ENCODE measurements at regions not wholly inside any gene's neighbourhood (a gene's known extent, or its start where the extent isn't known, plus 50 kb on each side); places are given as distances from the start of the nearest gene placed in this dataset.

GRCh38 chr3:117411971-117412370 is 702.4 kb downstream of the TUSC7 start:
- no peak for ATAC-seq
- TF ChIP-seq ESRRG (CRISPR knock-in tag; IDR thresholded peaks at IDR 0.05) (no peak), PPARA (CRISPR knock-in tag; IDR thresholded peaks at IDR 0.05; ENCODE audit: borderline replicate concordance) (no peak), ISL1 (CRISPR knock-in tag; IDR thresholded peaks at IDR 0.05) (no peak), TOX (CRISPR knock-in tag; IDR thresholded peaks at IDR 0.05; ENCODE audit: borderline replicate concordance) (no peak), OSR1 (CRISPR knock-in tag; IDR thresholded peaks at IDR 0.05) (no peak), TCF4 (CRISPR knock-in tag; IDR thresholded peaks at IDR 0.05; ENCODE audit: borderline replicate concordance) (no peak), ARNTL (CRISPR knock-in tag; IDR thresholded peaks at IDR 0.05; ENCODE audit: borderline replicate concordance, low read depth) (no peak), ZNF70 (CRISPR knock-in tag; IDR thresholded peaks at IDR 0.05) (no peak), BACH2 (CRISPR knock-in tag; IDR thresholded peaks at IDR 0.05; ENCODE audit: borderline replicate concordance) (no peak), ZNF8 (CRISPR knock-in tag; IDR thresholded peaks at IDR 0.05) (no peak), CREB5 (CRISPR knock-in tag; IDR thresholded peaks at IDR 0.05; ENCODE audit: low read depth) (no peak)
- TF ChIP-seq, protein P1, sequence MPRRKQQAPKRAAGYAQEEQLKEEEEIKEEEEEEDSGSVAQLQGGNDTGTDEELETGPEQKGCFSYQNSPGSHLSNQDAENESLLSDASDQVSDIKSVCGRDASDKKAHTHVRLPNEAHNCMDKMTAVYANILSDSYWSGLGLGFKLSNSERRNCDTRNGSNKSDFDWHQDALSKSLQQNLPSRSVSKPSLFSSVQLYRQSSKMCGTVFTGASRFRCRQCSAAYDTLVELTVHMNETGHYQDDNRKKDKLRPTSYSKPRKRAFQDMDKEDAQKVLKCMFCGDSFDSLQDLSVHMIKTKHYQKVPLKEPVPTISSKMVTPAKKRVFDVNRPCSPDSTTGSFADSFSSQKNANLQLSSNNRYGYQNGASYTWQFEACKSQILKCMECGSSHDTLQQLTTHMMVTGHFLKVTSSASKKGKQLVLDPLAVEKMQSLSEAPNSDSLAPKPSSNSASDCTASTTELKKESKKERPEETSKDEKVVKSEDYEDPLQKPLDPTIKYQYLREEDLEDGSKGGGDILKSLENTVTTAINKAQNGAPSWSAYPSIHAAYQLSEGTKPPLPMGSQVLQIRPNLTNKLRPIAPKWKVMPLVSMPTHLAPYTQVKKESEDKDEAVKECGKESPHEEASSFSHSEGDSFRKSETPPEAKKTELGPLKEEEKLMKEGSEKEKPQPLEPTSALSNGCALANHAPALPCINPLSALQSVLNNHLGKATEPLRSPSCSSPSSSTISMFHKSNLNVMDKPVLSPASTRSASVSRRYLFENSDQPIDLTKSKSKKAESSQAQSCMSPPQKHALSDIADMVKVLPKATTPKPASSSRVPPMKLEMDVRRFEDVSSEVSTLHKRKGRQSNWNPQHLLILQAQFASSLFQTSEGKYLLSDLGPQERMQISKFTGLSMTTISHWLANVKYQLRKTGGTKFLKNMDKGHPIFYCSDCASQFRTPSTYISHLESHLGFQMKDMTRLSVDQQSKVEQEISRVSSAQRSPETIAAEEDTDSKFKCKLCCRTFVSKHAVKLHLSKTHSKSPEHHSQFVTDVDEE (CRISPR knock-in tag; IDR thresholded peaks at IDR 0.05) = no peak

DNA sequence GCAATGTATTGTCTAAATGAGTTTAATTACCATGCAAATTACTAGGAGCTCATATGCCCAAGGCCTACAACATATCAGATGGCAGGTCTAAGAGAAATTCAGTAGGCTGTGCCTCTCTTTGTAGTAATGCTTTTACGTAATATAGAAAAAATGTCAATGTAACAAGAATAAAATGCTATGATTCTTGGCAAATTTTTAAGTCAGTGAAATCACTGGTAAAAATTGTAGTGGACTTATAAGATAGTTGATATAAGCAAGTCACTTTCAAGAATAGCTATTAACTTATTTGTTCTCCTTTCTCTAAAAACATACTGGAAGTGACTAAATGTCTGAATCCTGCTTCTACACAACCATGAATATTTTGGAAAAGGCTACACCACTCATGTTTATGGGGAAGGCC is 707.8 kb downstream of the TUSC7 start:
- no peak for ATAC-seq
- TF ChIP-seq ZNF8 (CRISPR knock-in tag; IDR thresholded peaks at IDR 0.05) (no peak), ZFP3 (CRISPR knock-in tag; IDR thresholded peaks at IDR 0.05) (no peak), CSDC2 (CRISPR knock-in tag; IDR thresholded peaks at IDR 0.05) (no peak), BACH2 (CRISPR knock-in tag; IDR thresholded peaks at IDR 0.05; ENCODE audit: borderline replicate concordance) (no peak), PPARA (CRISPR knock-in tag; IDR thresholded peaks at IDR 0.05; ENCODE audit: borderline replicate concordance) (no peak), ESRRG (CRISPR knock-in tag; IDR thresholded peaks at IDR 0.05) (no peak), RARB (CRISPR knock-in tag; IDR thresholded peaks at IDR 0.05) (no peak), TOX (CRISPR knock-in tag; IDR thresholded peaks at IDR 0.05; ENCODE audit: borderline replicate concordance) (no peak), TCF4 (CRISPR knock-in tag; IDR thresholded peaks at IDR 0.05; ENCODE audit: borderline replicate concordance) (no peak)

DNA sequence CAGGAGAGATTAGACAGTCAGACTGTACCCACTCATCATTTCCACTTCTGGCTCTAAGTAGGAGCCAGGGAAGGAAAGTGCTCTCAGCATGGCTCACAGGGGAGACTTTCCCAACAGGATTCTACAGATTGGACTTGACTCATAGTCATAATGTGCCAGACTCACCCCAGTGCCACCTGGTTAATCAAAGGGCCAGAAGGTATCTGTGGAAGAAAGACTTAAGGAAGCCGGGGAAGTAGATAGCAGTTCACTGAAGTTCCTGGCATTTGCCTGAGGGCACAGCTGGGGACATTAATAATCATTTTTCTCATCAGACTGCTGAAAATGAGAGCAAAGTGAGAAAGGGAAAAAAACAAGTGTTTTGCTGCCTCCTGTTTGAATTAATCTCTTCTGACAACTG is 717.5 kb downstream of the TUSC7 start:
- no peak for ATAC-seq
- TF ChIP-seq, protein P2, sequence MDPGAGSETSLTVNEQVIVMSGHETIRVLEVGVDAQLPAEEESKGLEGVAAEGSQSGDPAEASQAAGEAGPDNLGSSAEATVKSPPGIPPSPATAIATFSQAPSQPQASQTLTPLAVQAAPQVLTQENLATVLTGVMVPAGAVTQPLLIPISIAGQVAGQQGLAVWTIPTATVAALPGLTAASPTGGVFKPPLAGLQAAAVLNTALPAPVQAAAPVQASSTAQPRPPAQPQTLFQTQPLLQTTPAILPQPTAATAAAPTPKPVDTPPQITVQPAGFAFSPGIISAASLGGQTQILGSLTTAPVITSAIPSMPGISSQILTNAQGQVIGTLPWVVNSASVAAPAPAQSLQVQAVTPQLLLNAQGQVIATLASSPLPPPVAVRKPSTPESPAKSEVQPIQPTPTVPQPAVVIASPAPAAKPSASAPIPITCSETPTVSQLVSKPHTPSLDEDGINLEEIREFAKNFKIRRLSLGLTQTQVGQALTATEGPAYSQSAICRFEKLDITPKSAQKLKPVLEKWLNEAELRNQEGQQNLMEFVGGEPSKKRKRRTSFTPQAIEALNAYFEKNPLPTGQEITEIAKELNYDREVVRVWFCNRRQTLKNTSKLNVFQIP (CRISPR knock-in tag; IDR thresholded peaks at IDR 0.05; ENCODE audit: borderline replicate concordance, low read depth) = no peak
- TF ChIP-seq ZNF8 (CRISPR knock-in tag; IDR thresholded peaks at IDR 0.05) (no peak), ZFP30 (CRISPR knock-in tag; IDR thresholded peaks at IDR 0.05) (no peak), ARNTL (CRISPR knock-in tag; IDR thresholded peaks at IDR 0.05; ENCODE audit: borderline replicate concordance, low read depth) (no peak), OSR1 (CRISPR knock-in tag; IDR thresholded peaks at IDR 0.05) (no peak), ESRRG (CRISPR knock-in tag; IDR thresholded peaks at IDR 0.05) (no peak), GLIS3 (CRISPR knock-in tag; IDR thresholded peaks at IDR 0.05) (no peak), ISL1 (CRISPR knock-in tag; IDR thresholded peaks at IDR 0.05) (no peak), CSDC2 (CRISPR knock-in tag; IDR thresholded peaks at IDR 0.05) (no peak), ZNF565 (CRISPR knock-in tag; conservative IDR thresholded peaks at IDR 0.05; ENCODE audit: low read depth) (no peak), PATZ1 (CRISPR knock-in tag; IDR thresholded peaks at IDR 0.05; ENCODE audit: borderline replicate concordance) (no peak), TCF4 (CRISPR knock-in tag; IDR thresholded peaks at IDR 0.05; ENCODE audit: borderline replicate concordance) (no peak), ZNF70 (CRISPR knock-in tag; IDR thresholded peaks at IDR 0.05) (no peak), CREB5 (CRISPR knock-in tag; IDR thresholded peaks at IDR 0.05; ENCODE audit: low read depth) (no peak), CSRNP3 (CRISPR knock-in tag; IDR thresholded peaks at IDR 0.05) (no peak)
- TF ChIP-seq, protein P1 (CRISPR knock-in tag; IDR thresholded peaks at IDR 0.05) = no peak

All from SK-N-SH treated with all-trans-retinoic acid at 6 μM for 48 hours (cell line).